NCI-H1092 treated with DMSO at 0.1 percent for 48 hours (cell line): ENCODE measurements at regions not wholly inside any gene's neighbourhood (a gene's known extent, or its start where the extent isn't known, plus 50 kb on each side); places are given as distances from the start of the nearest gene placed in this dataset.
"Not testable (repeated sequence)": the region's sequence is repeated elsewhere in the genome, so short reads cannot be mapped to it uniquely, and the experiment has no call there.

ENCODE experiments used
- DNase-seq: peaks from one replicate; lab custom pipeline; 2025; lab: John Stamatoyannopoulos, UW

GRCh38 chr16:29274055-29275035, 132.2 kb downstream of the NPIPB11 start:
- not testable (repeated sequence) for DNase-seq

GRCh38 chr16:29273298-29274054, 133.0 kb downstream of the NPIPB11 start:
- not testable (repeated sequence) for DNase-seq

DNA sequence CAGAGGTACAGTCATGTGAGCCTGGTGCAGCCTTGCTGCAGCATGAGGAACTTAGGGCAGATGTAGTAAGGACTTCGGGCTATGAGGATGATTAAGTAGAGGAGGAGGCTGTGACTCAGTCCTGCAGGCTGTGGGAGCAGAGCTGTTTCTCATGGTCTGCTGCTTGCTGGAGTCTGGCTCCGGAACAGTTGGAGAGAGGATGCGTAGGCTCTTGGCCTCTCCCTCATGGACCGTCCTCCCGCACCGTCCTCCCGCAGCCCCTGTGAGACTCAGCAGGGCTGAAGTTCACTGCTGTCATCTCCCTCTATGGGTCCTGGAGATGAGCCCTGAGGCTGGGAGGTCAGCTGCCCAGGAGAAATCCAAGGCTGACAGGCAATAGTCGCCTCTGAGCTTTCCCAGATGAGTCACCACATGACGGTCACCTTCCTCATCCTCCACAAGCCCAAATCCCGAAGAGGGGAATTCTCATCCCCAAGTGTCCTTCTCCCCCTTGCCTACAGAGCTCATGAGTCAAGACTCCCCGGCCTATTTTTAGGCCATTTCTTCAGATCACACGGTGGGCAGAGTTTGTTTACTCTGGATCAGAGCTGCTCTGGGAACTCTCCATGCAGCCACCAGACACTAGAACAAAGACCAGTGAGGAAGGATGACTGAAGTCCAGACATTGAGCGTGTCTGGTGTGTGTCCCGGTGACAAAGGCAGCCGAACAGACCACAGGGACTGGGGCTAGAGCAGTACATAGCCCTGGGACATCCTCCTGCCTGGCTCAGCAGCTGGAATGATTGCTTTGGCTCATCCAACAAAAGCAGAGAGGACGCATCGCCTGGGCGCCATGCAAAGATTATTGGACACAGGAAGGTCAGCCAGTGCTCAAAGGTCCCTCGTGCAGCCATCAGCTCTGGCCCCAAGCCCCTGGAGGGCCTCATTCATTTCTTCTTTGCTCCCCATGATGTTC, 134.5 kb downstream of the NPIPB11 start:
- DNase-seq: not testable (repeated sequence)

DNA sequence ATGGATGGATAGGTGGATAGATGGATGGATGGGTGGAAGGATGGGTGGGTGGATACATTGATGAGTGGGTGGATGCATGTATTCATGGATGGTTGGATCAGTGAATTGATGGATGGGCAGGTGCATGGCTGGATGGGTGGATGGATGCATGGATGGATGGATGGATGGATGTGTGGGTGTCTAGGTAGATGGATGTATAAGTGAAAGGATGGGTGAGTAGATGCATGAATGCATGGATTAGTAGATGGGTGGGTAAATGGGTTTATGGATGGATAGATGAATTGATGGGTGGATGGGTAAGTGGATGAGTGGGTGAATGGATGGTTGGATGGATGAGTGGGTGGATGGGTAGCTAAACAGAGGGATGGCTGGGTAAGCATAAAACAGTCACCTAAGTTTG, 135.6 kb downstream of the NPIPB11 start:
- DNase-seq: not testable (repeated sequence)

DNA sequence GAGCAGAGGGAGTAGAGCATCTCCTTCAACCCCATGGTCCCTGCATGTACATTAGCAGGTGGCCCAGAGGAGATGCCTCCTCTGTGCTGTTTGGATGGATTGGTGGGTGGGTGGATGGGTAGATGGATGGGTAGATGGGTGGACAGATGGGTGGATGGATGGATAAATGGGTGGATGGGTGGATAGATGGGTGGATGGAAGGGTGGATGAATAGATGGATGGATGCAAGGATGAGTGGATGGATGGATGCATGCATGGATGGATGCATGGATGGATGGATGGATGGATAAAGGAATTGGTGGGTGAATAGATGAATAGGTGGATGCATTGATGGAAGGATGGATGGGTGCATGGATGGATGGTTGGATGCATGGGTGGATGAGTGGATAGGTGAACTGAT, 136.5 kb downstream of the NPIPB11 start:
- DNase-seq: not testable (repeated sequence)

DNA sequence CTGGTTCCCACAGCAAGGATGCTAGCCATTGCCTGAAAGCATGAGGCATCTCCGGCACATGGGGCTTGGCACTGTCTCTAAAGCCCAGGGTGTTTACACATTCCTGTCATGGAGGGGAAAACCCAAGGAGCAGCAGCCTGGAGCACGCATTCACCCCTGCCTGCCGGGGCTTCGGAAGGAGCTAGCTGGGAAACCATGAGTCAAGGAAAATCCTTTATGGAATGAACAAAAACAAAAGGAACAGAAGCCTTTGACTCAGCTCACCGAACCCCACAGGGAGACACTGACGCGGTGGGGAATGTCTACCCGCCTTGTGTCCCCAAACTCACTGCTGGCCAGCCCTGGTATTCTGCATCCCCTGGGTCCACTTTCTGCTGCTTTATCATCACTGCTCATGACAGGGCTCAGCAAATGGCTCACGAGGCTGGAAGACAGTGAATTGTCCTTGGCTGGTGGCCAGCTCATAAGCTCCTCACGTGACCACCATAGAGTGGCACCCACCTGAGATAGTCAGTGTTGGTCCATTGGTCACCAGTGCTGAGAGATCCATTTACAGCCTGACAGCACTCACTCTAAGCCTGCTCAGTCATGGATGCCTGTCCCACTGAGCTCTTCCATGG, 137.2 kb downstream of the NPIPB11 start:
- not testable (repeated sequence) for DNase-seq

GRCh38 chr16:29268785-29269191, 137.7 kb downstream of the NPIPB11 start:
- DNase-seq: not testable (repeated sequence)

- not testable (repeated sequence) for DNase-seq
Observed at GRCh38 chr16:29268348-29268747, 138.2 kb downstream of the NPIPB11 start.

DNA sequence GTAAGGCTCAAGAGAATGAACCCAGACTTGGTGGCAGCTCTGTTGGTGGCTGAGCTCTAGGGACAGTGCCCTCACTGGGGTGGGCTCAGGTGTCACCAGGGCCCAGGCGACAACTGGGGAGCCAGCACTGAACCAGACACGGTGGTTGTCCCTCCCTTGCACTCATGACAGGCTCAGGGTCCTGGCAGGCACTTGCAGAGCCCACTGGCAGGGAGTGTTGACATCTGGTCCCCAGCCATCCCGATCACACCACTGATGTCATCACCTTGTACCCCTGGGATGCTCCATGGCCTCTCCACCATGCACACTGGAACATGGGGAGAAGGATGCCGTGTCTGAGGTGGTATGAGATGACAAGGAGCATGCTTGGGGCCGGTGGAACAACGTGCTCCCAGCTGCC, 138.6 kb downstream of the NPIPB11 start:
- DNase-seq: not testable (repeated sequence)

- not testable (repeated sequence) for DNase-seq
Observed at GRCh38 chr16:29267055-29267619, 139.4 kb downstream of the NPIPB11 start.

DNA sequence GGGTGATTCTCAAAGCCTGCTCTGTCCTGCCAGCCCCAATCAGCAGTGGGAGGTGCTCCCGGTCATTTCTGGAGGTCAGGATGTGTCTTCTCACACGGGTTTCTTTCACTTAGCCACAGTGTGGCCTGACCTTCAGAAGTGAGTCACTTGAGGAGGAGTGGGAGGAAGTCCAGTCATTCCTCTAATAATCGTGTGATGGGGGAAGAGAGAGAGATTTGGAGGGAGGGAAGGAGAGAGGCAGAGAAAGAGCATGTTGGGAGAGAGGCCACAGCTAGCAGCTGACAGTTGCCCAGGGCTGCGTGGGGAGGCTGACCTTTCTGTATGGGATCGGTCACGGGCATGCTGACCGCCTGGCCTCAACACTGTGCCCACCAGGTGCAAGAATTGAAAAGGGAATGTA, 139.9 kb downstream of the NPIPB11 start:
- DNase-seq: not testable (repeated sequence)

- not testable (repeated sequence) for DNase-seq
Observed at GRCh38 chr16:29265255-29265853, 141.2 kb downstream of the NPIPB11 start.

DNA sequence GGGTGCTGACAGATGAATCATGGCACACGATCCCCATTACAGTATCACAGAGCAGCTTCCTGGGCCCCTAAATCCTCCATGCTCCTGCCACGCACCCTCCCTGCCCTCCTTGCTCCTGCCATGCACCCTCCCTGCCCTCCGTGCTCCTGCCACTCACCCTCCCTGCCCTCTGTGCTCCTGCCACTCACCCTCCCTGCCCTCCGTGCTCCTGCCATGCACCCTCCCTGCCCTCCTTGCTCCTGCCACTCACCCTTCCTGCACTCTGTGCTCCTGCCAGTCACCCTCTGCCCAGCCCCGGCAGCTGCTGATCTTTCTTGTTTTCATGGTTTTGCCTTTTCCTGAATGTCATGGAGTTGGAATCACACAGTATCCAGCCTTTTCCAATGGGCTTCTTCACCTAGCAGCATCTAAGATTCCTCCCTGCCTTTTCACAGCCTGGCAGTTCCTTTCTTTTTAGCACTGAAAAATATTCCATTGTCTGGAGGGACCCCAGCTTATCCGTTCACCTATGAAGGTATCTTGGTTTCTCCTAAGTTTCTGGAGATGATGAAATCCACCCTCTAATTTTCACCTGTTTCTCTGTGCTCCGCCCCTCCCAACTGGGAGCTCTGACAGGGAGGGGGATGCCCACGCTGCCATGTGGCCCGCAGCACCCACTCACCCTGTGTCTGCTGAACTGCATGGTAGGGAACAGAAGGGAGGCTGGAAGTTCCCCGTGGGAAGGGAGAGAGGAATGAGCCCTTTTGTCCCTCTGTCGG, 142.3 kb downstream of the NPIPB11 start:
- not testable (repeated sequence) for DNase-seq

DNA sequence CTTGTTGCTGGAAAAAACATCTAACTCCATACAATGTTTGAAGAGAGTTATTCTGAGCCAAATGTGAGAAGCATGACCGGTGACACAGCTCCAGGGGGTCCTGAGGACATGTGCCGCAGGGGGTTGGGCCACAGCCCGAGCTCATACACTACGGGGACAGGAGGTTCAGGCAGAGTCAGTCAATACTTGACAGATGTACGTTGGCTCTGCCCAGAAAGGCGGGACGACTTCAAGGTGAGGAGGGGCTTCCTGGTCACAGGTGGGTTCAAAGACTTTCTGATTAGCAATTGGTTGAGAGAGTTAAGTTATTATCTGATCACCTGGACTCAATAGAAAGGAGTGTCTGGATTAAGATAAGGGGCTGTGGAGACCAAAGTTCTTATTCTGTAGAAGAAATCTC, 143.8 kb downstream of the NPIPB11 start:
- DNase-seq: not testable (repeated sequence)

DNA sequence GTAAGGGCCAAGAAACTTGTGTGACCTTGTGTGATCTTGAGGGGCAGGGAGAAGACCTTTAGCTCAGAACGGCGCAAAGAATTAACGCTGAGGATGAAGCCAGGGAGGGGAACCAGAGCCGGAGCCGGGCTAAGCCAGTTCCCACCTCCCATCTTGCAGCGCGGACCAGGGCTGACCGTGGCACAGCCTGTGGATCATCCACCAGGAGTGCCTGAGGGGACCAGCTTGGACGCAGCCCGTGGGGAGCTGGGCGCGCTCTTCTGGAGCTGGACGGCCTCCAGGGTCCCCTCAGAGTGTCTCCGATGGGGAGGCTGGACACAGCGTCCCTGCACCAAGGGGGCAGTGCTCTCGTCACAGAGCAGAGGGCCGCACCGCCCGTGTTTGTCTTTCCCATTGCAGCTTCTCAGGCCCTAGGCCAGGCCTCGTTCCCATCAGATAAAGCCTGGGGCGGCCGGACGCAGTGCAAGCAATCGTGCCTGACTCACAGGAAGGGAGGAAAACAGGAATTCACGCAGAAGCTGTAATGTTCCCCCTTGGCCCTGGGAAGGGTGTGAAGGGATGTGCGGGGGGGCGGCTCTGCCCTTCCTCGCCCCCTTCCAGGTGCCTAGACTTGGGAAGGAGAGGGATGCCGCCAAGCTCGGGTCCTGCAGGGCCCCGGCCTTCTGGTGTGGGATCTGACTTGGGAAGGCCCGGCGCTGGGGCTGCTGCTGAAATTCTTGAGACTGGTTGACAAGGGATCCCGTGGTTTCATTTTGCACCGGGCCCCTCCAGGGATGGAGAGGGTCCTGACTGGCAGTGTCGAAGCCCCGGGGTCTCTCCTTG, 144.9 kb downstream of the NPIPB11 start:
- DNase-seq: not testable (repeated sequence)

DNA sequence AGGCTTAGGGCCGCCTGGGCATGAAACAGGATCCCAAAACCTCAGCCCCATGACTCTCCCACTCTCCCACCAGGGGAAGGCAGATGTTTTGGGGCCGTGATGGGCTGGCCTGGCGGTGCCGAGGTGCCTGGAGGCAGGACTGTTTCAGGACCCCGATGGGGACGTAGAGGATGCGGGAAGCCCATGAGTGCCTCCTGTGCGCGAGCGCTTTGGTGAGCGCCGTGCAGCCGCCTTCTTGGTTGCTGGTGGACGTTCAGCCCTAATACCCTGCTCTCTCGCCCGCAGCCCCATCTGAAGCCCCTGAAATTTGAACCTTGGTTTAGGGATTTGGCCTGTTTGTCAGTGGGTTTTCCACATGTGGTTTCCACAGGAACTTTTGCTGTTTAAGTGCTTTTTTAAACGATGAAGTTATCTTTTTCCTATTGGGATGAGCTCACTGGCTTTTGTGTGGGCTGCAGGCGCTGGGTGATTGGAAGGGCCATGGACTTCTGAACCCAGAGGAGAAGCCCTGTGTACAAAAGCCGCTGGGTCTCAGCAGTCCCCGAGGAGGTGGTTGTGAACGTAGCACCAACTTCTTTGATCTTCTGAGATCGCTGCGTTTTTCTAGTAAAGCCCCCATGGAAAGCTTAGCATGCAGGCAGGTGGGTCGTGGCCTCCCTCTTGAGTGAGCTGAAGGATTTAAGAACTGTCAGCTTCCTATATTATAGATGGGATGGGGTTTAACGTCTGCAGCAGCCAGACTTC, 145.7 kb downstream of the NPIPB11 start:
- not testable (repeated sequence) for DNase-seq

GRCh38 chr16:29259635-29260457, 146.7 kb downstream of the NPIPB11 start:
- not testable (repeated sequence) for DNase-seq
